ENCODE measurements at regions not wholly inside any gene's neighbourhood (a gene's known extent, or its start where the extent isn't known, plus 50 kb on each side); places are given as distances from the start of the nearest gene placed in this dataset.

- DNase-seq (ENCODE audit: low read depth): no peak
These were observed 118.1 kb upstream of the MAFB start for GRCh38 chr20:40806929-40807820.

DNA sequence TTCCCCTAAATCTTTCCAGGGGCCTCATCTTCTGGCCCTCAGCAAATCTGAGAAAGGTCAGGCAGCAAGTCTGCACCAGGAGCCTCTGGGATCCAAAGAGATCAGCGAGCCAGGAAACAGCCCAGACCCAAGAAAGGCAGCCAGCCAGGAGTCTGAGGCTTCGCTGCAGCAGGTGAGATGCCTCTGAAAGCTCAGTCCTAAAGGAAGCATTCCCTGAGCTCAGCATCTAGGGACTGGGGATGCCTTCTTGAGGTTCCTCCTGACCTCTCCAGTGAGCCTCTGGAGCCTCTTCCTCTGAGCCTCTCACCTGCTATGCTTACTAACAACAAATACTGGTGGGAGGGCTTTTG lies 118.8 kb upstream of the MAFB start:
- no peak for DNase-seq (ENCODE audit: low read depth)

DNA sequence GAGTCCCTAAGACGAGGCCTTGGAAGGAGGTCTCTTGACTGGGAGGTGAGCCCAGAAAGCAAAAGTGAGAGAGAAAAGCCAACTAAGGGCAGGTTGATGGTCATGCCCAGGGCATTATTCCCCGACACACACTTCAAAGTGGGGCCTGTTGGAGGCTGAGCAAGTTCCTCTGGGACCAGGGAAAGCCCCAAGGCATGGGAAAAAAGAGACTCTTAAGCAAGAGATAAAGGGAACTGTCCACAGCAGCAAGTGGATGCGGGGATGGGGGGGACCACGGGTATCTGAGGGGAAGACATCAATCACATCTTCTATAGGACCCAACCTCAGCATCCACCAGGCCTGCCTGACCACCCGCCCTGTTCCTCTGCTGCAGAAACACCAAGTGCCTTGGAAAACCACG lies 119.9 kb upstream of the MAFB start:
- DNase-seq (ENCODE audit: low read depth): no peak

DNA sequence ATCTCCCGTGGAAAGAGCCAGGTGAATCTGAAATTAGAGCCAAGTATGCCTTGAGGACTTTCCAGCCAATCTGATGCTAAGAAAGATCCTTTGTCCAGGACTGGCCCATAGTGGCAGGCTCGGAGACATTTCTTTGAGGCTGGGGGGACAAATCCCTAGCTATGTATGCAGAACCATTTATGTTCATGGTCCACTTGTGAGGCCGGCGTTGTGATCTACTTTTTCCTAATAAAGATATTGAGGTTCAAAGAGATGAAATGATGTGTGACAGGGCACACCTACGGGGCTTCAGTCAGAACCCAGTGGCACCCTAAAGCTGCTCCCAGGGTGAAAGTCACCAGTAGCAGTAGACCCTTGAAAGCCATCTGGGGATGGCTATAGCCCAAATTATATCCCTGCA lies 120.3 kb upstream of the MAFB start:
- DNase-seq (ENCODE audit: low read depth): no peak

GRCh38 chr20:40810332-40811000 lies 121.4 kb upstream of the MAFB start:
- no peak for DNase-seq (ENCODE audit: low read depth)

GRCh38 chr20:40811004-40811403 lies 122.0 kb upstream of the MAFB start:
- DNase-seq (ENCODE audit: low read depth): no peak

DNA sequence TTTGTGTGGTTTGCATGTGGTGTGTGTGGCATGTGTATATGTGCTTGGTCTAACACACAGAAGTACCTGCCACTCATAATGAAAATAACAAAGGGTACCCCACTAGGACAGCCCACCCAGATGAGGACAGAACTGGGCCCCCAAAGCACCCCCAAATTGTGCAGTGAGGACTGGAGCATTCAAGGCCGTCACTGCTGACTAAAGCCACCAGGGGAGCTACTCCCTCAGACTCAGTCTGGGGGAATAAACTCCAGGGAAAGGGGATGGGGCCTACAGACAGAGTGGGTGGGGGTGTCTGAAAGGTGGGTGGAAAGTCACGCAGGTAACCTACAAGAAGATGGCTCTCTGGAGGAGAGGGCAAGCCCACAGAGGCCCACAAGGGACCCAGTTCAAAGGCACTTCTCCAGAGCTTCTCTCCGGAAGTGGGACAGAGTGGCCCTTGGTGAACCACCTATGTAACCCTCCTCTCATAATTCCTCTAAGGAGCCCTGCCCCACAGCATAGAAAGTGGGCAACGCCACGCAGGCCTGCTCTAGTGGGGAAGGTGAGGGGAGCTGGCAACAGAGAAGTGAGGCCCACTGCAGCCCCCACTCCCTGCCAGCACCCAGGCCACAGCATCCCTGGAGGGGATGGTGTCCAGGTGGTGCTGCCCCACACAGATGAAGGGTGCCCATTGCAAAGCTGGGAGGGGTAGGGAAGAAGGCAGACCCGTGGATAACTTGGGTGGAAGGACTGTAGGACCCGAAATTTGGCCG lies 122.8 kb upstream of the MAFB start:
- no peak for DNase-seq (ENCODE audit: low read depth)

DNA sequence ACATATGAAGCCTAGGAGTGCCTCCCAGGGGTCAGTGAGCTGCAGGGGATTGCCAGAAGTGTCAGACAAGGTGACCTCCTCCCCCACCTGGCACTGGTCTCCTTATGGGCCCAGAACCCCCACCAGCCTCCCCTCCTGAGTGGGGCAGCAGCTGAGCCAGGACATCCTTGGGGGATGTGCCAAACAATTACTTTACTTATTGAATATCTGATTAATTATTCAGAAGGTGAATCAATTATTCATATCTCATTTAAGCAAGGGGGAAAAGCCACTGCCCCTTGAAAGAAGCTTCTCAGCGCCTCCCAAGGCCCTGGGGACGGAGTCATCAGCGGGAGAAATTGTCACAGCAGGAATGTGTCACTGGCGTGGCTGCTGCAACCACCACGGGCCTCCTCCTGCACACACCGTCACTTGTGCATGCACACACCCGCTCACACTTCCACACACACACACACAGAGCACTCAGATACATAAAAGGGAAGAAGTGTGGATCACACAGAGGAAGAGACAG lies 123.4 kb upstream of the MAFB start:
- DNase-seq (ENCODE audit: low read depth): no peak

DNA sequence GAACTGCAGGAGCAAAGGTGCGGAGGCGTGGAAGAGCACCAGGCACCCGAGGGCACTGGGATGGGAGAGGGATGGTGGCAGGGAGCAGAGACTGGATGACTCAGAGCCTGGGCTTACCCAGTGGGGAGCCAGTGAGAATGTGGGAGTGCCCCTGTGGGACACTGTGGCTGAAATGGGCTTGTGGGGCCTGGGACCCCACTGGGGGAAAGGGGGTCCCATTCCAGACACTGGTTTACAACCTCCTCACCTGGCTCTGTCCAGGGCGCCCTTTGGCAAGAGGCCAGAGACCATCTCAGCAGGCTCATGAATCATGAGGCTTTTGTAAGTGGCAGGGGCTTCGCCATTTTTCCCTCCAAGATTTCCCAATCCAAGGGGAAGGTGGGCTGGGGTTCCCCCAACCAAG lies 124.0 kb upstream of the MAFB start:
- no peak for DNase-seq (ENCODE audit: low read depth)

GRCh38 chr20:40813708-40814630 lies 124.9 kb upstream of the MAFB start:
- no peak for DNase-seq (ENCODE audit: low read depth)

- DNase-seq (ENCODE audit: low read depth): no peak
These were observed 125.6 kb upstream of the MAFB start for GRCh38 chr20:40814631-40814960.

GRCh38 chr20:40815156-40816038 lies 126.4 kb upstream of the MAFB start:
- DNase-seq (ENCODE audit: low read depth): no peak

DNA sequence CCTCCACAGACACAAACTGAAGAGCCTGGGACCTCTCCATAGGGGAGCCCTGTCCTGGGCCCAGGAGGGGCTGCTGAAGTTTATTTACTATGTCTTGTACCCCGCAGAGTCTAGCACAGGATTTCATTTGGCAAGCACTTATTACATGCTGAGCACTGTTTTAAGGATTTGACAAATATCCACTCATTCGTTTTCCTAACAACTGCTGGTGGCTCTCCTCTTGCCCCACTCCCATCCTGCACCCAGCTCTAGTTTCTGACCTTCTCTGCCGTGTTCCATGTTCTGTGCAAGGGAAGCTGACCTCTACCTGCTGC lies 127.0 kb upstream of the MAFB start:
- DNase-seq (ENCODE audit: low read depth): no peak

DNA sequence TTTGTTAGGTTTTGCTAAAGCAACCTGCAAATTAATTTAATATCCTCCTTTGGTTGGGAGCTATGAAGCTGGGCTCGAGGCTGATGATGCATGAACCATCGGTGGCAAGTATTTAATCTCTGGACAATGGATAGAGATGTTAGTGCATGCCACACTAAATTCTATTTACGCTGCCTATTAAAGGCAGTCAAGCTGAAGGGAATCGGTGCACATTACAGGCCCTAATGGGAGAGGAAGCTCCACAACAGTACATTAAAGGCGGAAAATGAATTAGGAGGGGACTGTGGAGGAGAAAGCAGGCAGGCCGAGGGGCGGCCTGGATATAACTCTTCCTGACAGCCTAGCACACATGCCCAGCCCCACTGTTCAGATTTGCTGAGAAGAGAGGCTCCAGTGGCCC lies 132.4 kb upstream of the MAFB start:
- DNase-seq (ENCODE audit: low read depth): no peak

GRCh38 chr20:40826699-40827098 lies 137.7 kb upstream of the MAFB start:
- DNase-seq (ENCODE audit: low read depth): no peak

GRCh38 chr20:40835321-40835720 lies 146.3 kb upstream of the MAFB start:
- no peak for DNase-seq (ENCODE audit: low read depth)

- DNase-seq (ENCODE audit: low read depth): no peak
These were observed 149.5 kb upstream of the MAFB start for GRCh38 chr20:40838509-40838908.

DNA sequence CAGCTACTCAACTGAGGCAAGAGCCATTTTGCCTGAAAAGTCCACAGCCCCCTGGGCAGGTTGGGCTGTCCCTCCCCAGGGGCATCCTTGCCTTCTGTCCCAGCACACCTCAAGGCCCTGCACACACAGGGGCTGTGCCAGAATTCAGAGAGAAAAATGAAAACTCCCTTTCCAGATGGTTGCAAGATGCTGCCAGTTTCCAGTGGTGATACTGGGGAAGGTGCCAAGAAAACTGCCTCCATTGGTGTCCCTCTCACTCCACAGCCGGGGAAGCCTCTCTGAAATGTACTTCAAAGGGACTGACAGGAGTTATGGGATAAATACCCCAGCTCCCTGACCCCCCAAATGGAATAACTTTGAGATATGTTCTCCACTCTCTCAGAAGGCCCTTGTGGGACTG lies 154.2 kb upstream of the MAFB start:
- DNase-seq (ENCODE audit: low read depth): no peak

GRCh38 chr20:40844332-40844731 lies 155.3 kb upstream of the MAFB start:
- DNase-seq (ENCODE audit: low read depth): no peak

DNA sequence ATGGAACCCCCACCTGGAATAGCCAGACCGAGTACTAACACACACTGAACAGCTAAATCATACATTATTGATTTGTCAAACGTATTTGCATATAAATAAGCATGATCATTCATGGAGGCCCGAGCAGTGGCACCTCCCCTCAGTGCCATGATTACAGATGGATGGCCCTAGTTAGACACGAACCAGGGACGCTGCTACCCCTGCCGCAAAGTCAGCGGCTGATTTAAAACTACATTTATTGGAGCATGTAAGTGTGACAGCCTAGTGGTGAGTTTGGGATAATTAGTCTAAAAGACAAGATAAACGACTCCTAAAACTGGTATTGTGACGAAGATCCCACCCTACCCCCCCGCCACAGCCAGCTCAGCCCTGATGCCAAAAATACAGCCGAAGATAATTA lies 159.1 kb upstream of the MAFB start:
- DNase-seq (ENCODE audit: low read depth): no peak

- DNase-seq (ENCODE audit: low read depth): no peak
These were observed 159.5 kb upstream of the MAFB start for GRCh38 chr20:40848526-40848925.

All from HS-5 (cell line).